GM18868 (cell line): ENCODE measurements at regions not wholly inside any gene's neighbourhood (a gene's known extent, or its start where the extent isn't known, plus 50 kb on each side); places are given as distances from the start of the nearest gene placed in this dataset.
A peak's percentile ranks its signal among the peaks of the same experiment; 100 is the strongest.

Experiments
- ATAC-seq: cut with Tn5 transposase; IDR thresholded peaks from one replicate; pipeline ENCODE4 v1.9.1; 2021; ENCODE audit warnings: mild to moderate bottlenecking, moderate library complexity; ENCODE audit not compliant: unreplicated experiment

GRCh38 chr1:175894581-175894980 is 151.2 kb upstream of the TNR start:
- ATAC-seq: no peak

GRCh38 chr1:175893192-175893591 is 149.8 kb upstream of the TNR start:
- ATAC-seq: no peak

GRCh38 chr1:175892686-175893085 is 149.3 kb upstream of the TNR start:
- ATAC-seq: no peak

- ATAC-seq: no peak
These were observed 148.5 kb upstream of the TNR start for GRCh38 chr1:175891783-175892309.

GRCh38 chr1:175890958-175891357 is 147.6 kb upstream of the TNR start:
- ATAC-seq: no peak

GRCh38 chr1:175889848-175890247 is 146.5 kb upstream of the TNR start:
- no peak for ATAC-seq

GRCh38 chr1:175888996-175889395 is 145.6 kb upstream of the TNR start:
- no peak for ATAC-seq

- ATAC-seq: peak; percentile 95
These were observed 144.6 kb upstream of the TNR start for GRCh38 chr1:175887981-175888428.

GRCh38 chr1:175887521-175887920 is 144.1 kb upstream of the TNR start:
- ATAC-seq: peak; percentile 11

- no peak for ATAC-seq
These were observed 141.9 kb upstream of the TNR start for GRCh38 chr1:175885326-175885725.

GRCh38 chr1:175884369-175884768 is 141.0 kb upstream of the TNR start:
- ATAC-seq: no peak

GRCh38 chr1:175882192-175882591 is 138.8 kb upstream of the TNR start:
- no peak for ATAC-seq

- ATAC-seq: no peak
These were observed 138.0 kb upstream of the TNR start for GRCh38 chr1:175881246-175881976.

- no peak for ATAC-seq
These were observed 135.4 kb upstream of the TNR start for GRCh38 chr1:175878775-175879174.

GRCh38 chr1:175877939-175878737 is 134.7 kb upstream of the TNR start:
- ATAC-seq: no peak

GRCh38 chr1:175875556-175875955 is 132.2 kb upstream of the TNR start:
- ATAC-seq: no peak

- ATAC-seq: no peak
These were observed 130.7 kb upstream of the TNR start for GRCh38 chr1:175874081-175874480.

- peak; percentile 95 for ATAC-seq
These were observed 130.0 kb upstream of the TNR start for GRCh38 chr1:175873290-175873935.

- ATAC-seq: no peak
These were observed 129.2 kb upstream of the TNR start for GRCh38 chr1:175872588-175872987.

GRCh38 chr1:175871647-175872046 is 128.3 kb upstream of the TNR start:
- ATAC-seq: no peak

GRCh38 chr1:175870217-175870616 is 126.8 kb upstream of the TNR start:
- no peak for ATAC-seq
